Prostate gland (tissue), 2 donors: ENCODE measurements at regions not wholly inside any gene's neighbourhood (a gene's known extent, or its start where the extent isn't known, plus 50 kb on each side); places are given as distances from the start of the nearest gene placed in this dataset.

Experiments used
- CTCF ChIP-seq, 4 experiments: fragments of 200-600 bp in 2 of 4; fragments of 450-650 bp in 2 of 4; sonication (generic) in 2 of 4; IDR thresholded peaks; 1 replicate in 3 of 4; 2 replicates in 1 of 4; pipeline ENCODE4 v1.5.1; 2016 to 2019; ENCODE audit warnings: antibody characterized with exemption in 4 of 4, mild to moderate bottlenecking in 2 of 4, moderate library complexity in 2 of 4
- POLR2A ChIP-seq: fragments of 450-650 bp; IDR thresholded peaks from one replicate; pipeline ENCODE4 v1.6.1; 2016; ENCODE audit warnings: antibody characterized with exemption, mild to moderate bottlenecking

GRCh38 chr7:49264530-49264929 lies 340.2 kb downstream of the CDC14C start:
- TF ChIP-seq CTCF (IDR thresholded peaks at IDR 0.05) (no peak), POLR2A (no peak)
